IMR-90 (cell line): ENCODE measurements at regions not wholly inside any gene's neighbourhood (a gene's known extent, or its start where the extent isn't known, plus 50 kb on each side); places are given as distances from the start of the nearest gene placed in this dataset.

ENCODE experiments used
- BHLHE40 ChIP-seq: fragments of 150-350 bp; IDR thresholded peaks from 2 replicates; pipeline ENCODE4 v1.6.1; 2016; ENCODE audit warnings: mild to moderate bottlenecking, low read depth, low read length
- CEBPB ChIP-seq: IDR thresholded peaks from 2 replicates; pipeline ENCODE4 v1.6.1; 2012; ENCODE audit warnings: low read depth, low read length, improper control_type of control experiment
- CHD1 ChIP-seq: IDR thresholded peaks from 2 replicates; pipeline ENCODE4 v1.6.1; 2012; ENCODE audit warnings: low read depth, low read length, improper control_type of control experiment
- CTCF ChIP-seq: conservative IDR thresholded peaks from 2 replicates; pipeline ENCODE4 v1.5.1; 2012; ENCODE audit warnings: mild to moderate bottlenecking, low read depth, low read length, improper control_type of control experiment
- FOS ChIP-seq: fragments of 150-350 bp; IDR thresholded peaks from 2 replicates; pipeline ENCODE4 v1.6.1; 2016; ENCODE audit warnings: low read depth, low read length
- MAFK ChIP-seq: IDR thresholded peaks from 2 replicates; pipeline ENCODE4 v1.6.1; 2012; ENCODE audit warnings: low read depth, low read length, improper control_type of control experiment
- POLR2A ChIP-seq: IDR thresholded peaks from 2 replicates; pipeline ENCODE4 v1.6.1; 2012; ENCODE audit warnings: mild to moderate bottlenecking, low read depth, low read length
- RFX5 ChIP-seq: IDR thresholded peaks from 2 replicates; pipeline ENCODE4 v1.8.0; 2012; ENCODE audit warnings: low read depth, mild to moderate bottlenecking, low read length, moderate library complexity
- USF2 ChIP-seq: fragments of 150-350 bp; IDR thresholded peaks from 2 replicates; pipeline ENCODE4 v1.6.1; 2017; ENCODE audit warnings: mild to moderate bottlenecking, antibody characterized with exemption, low read length, low read depth

GRCh38 chr13:76803831-76804230, 82.4 kb downstream of the KCTD12 start:
- no peak for TF ChIP-seq CTCF
- no peak for TF ChIP-seq POLR2A
- no peak for TF ChIP-seq USF2
- no peak for TF ChIP-seq CHD1
- TF ChIP-seq CEBPB: no peak
- no peak for TF ChIP-seq MAFK
- TF ChIP-seq FOS: no peak
- no peak for TF ChIP-seq BHLHE40
- no peak for TF ChIP-seq RFX5
